ENCODE measurements at regions not wholly inside any gene's neighbourhood (a gene's known extent, or its start where the extent isn't known, plus 50 kb on each side); places are given as distances from the start of the nearest gene placed in this dataset.

- no peak for ATAC-seq
- intact Hi-C loops (cut with micrococcal nuclease): no loop called here
Measured at GRCh38 chr9:117492476-117492875, 77.6 kb upstream of the ASTN2 start.

GRCh38 chr9:117491491-117491890, 76.6 kb upstream of the ASTN2 start:
- DNase-seq: no peak
- no peak for ATAC-seq
- intact Hi-C loops (cut with micrococcal nuclease): no loop called here

More at GRCh38 chr9:117492476-117492875, 77.6 kb upstream of the ASTN2 start:
- no peak for DNase-seq

- ATAC-seq: no peak
- intact Hi-C loops (cut with micrococcal nuclease): no loop called here
- no peak for DNase-seq
Measured at GRCh38 chr9:117490199-117490598, 75.3 kb upstream of the ASTN2 start.

- DNase-seq (no peak), ATAC-seq (no peak)
- intact Hi-C loops (cut with micrococcal nuclease): no loop called here
Measured at GRCh38 chr9:117488659-117489058, 73.8 kb upstream of the ASTN2 start.

GRCh38 chr9:117487555-117488175, 72.8 kb upstream of the ASTN2 start:
- DNase-seq (peak; percentile 65), ATAC-seq (peak; percentile 91)
- intact Hi-C loops (cut with micrococcal nuclease): no loop called here

DNA sequence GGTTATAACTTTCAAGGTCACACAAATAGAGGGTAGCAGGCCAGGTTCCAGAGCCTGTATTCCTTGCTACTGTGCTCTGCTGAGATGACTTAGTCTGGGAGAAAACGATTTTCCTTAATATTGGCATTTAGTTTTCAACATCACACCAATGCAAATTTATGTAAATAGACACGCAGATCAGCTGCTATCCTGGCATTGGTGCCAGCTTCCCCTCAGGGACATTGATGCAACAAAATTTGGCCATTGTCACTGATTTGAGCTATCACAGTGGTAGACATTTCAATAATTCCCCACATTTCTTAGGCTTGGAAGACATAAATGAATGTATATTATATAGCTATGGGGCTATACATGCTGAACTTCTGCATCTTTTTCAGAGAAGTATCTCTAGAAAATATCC, 71.6 kb upstream of the ASTN2 start:
- intact Hi-C loops (cut with micrococcal nuclease): no loop called here
- DNase-seq: no peak
- no peak for ATAC-seq

DNA sequence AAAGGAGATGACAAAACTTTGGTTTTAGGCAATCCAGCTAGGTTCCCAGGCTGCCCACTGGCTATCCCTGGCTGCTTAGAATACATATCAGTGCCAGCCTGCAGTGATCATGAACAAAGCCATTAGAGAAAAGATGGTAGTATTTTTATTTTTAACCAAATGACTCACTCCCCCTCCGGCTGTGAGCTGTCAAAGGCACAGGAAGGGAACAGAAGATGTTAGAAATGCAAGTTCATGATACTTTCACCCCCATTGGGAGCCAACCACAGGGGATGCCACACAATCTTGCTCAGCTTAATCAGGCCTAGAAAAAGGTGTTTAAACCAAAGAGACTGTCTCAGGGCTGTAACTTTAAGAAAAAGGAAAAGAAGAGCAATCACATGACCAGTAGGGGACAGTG, 70.3 kb upstream of the ASTN2 start:
- intact Hi-C loops (cut with micrococcal nuclease): no loop called here
- ATAC-seq (no peak), DNase-seq (no peak)

DNA sequence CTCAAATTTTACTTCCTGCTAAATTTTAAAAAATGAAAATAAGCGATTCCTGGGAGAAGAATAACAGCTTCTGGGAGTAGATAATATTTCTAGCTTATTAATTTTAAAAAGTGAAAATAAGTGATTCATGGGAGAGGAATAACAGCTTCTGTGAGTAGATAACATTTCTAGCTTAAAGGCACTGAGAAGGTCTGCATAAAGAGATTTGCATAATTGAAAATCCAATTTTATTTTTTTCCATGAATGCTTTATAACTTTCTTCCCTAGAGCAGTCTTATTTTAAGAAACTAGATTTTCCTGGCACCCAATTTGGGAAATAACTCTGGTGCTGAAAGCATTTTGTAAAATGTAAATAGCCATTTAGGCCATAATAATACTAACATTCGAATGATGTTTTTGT, 65.9 kb upstream of the ASTN2 start:
- intact Hi-C loops (cut with micrococcal nuclease): no loop called here
- no peak for DNase-seq
- ATAC-seq: no peak

DNA sequence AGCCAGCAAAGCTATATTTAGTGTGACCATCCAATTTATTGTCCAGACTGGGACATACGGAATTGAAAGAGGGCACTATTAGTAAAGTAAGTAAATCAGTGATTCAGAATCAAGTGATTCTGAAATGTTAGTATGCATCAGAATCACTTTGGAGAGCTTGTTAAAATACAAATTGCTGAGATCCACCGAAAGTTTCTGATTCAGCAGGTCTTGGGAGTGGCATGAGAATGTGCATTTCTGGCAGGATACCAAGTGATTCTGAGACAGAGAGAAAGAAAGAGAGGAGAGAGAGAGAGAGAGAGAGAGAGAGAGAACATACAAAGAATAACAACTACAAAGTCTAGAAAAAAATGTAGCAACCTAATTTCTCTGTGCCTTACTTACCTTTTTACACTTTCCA, 65.4 kb upstream of the ASTN2 start:
- DNase-seq: no peak
- ATAC-seq: no peak
- intact Hi-C loops (cut with micrococcal nuclease): no loop called here

DNA sequence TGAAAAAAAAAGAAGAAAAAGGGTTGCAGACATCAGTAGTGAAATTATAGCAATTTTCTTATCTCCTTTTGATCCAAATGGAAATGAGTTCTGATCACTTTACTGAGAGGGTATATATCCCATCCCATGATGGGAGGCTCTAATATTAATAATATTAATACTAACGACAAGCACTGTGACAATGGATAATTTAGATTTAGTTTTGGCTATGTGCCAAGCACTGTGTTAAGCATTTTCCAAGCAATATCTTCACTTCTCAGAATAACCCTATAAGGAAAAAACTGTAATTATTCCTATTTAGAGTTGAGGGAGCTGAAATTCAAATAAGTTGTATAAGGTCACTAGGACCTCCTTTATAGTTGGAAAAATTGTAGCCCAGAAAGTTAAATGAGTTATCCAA, 58.4 kb upstream of the ASTN2 start:
- ATAC-seq (no peak), DNase-seq (no peak)
- intact Hi-C loops (cut with micrococcal nuclease): no loop called here

- ATAC-seq: no peak
- intact Hi-C loops (cut with micrococcal nuclease): no loop called here
- no peak for DNase-seq
Measured at GRCh38 chr9:117470902-117471301, 56.0 kb upstream of the ASTN2 start.

DNA sequence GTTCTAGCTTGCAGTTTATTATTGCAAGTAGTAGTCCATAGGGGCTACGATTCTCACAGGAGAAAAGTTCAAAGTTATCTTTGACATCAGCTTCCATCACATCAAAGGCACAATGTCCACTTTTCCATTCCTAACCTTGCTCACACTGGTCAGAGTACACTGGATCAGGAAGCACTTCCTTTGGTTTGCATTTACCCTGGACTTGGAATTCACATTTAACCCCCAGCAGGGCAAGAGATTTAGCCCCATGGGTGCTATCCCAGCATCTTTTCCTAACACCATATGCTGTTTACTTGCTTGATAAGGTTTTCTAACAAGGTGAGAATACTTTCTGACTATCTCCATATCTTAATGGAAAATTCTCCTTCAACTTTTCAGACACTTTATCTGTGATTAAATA, 55.6 kb upstream of the ASTN2 start:
- DNase-seq (no peak), ATAC-seq (no peak)
- intact Hi-C loops (cut with micrococcal nuclease): no loop called here

DNA sequence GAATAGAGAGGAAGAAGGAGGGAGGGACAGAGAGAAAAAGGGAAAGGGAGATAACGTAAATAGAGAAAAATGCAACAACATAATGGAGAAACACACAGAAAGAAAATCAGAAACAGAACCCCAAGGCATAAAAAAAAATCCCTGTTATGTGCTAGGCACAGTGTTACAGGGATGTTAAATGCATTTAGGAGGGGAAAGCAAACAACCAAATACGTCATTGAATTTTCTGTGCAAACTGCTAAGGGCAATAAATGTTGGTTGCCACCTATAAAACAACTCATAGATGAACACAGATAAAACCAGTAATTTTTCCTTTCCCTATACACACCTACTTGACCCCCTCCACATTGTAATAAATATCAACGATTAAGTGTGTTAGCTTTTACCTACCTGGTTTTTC, 51.3 kb upstream of the ASTN2 start:
- DNase-seq (no peak), ATAC-seq (no peak)
- intact Hi-C loops (cut with micrococcal nuclease): no loop called here

- intact Hi-C loops (cut with micrococcal nuclease): no loop called here
- ATAC-seq: no peak
- DNase-seq: no peak
Measured at GRCh38 chr9:117465706-117466105, 50.8 kb upstream of the ASTN2 start.

- intact Hi-C loops (cut with micrococcal nuclease): no loop called here
- no peak for DNase-seq
- ATAC-seq: no peak
Measured at GRCh38 chr9:117464941-117465616, 50.2 kb upstream of the ASTN2 start.

Data from left ventricle myocardium superior (tissue), 1 donor.